ENCODE measurements at regions not wholly inside any gene's neighbourhood (a gene's known extent, or its start where the extent isn't known, plus 50 kb on each side); places are given as distances from the start of the nearest gene placed in this dataset.

- Histone ChIP-seq H3K9ac (ENCODE audit: low read length) (no peak overlapping the region), H3K9me3 (ENCODE audit: control extremely low read depth in 1 of 3, control insufficient read depth in 2 of 3, insufficient read depth in 1 of 3, low read length in 2 of 3) (no peaks in the 10 kb centered on the region), H3K4me1 (ENCODE audit: control insufficient read depth in 2 of 2, insufficient read depth in 2 of 2, low read length in 2 of 2) (no peaks in the 10 kb centered on the region), H3K27ac (ENCODE audit: low read length in 2 of 2) (no peak overlapping the region), H4K20me1 (ENCODE audit: control insufficient read depth, insufficient read depth, low read length, poor library complexity, severe bottlenecking) (no peaks in the 10 kb centered on the region), H3K4me2 (replicated peaks; ENCODE audit: low read depth, low read length, poor library complexity, severe bottlenecking) (no peak overlapping the region), H2AFZ (ENCODE audit: insufficient read depth, low read depth, low read length, poor library complexity, severe bottlenecking) (no peak overlapping the region), H3K27me3 (replicated peaks in 1 of 4; ENCODE audit: control extremely low read depth in 1 of 4, control insufficient read depth in 3 of 4, insufficient read depth in 4 of 4, low read length in 3 of 4) (no peaks in the 10 kb centered on the region), H3K79me2 (ENCODE audit: control insufficient read depth, insufficient read depth, low read length) (no peaks in the 10 kb centered on the region), H3K4me3 (ENCODE audit: control extremely low read depth in 1 of 5, extremely low read depth in 1 of 5, insufficient read depth in 1 of 5, low read depth in 2 of 5, low read length in 4 of 5) (no peak overlapping the region), H3K36me3 (replicated peaks in 1 of 2; ENCODE audit: control extremely low read depth in 1 of 2, control insufficient read depth in 1 of 2, extremely low read depth in 1 of 2, insufficient read depth in 2 of 2, low read length in 1 of 2) (no peaks in the 10 kb centered on the region)
- no peak overlapping the region for H3K27ac Mint-ChIP-seq
- POLR2A ChIA-PET: no interaction called here
- CTCF ChIA-PET: no interaction called here
- 100% methylated on average over 6 of the region's 8 CpGs for WGBS (ENCODE audit: insufficient coverage)
- TF ChIP-seq CTCF (IDR thresholded peaks at IDR 0.05) (no peak), EZH2 (IDR thresholded peaks at IDR 0.05; ENCODE audit: borderline replicate concordance, insufficient read depth, low read depth, low read length, poor library complexity, severe bottlenecking) (no peak)
- H3K9me3 Mint-ChIP-seq (ENCODE audit: insufficient read depth): no peaks in the 10 kb centered on the region
- ATAC-seq (ENCODE audit: low read depth) (no peak), DNase-seq (no peak)
- peaks cover 2% of the 10 kb centered on the region for H3K4me1 Mint-ChIP-seq
- H3K27me3 Mint-ChIP-seq: no peaks in the 10 kb centered on the region
- intact Hi-C loops (cut with micrococcal nuclease): no loop called here
- no peak overlapping the region for H3K4me3 Mint-ChIP-seq
Observed at GRCh38 chr6:148611213-148611612, 135.6 kb upstream of the UST start.

GRCh38 chr6:148612043-148612442 is 134.8 kb upstream of the UST start:
- CTCF ChIA-PET: no interaction called here
- H3K9ac ChIP-seq (ENCODE audit: low read length): no peak overlapping the region

More at GRCh38 chr6:148612043-148612442, 134.8 kb upstream of the UST start:
- Histone ChIP-seq H3K79me2 (ENCODE audit: control insufficient read depth, insufficient read depth, low read length) (no peaks in the 10 kb centered on the region), H3K27me3 (replicated peaks in 1 of 4; ENCODE audit: control extremely low read depth in 1 of 4, control insufficient read depth in 3 of 4, insufficient read depth in 4 of 4, low read length in 3 of 4) (no peaks in the 10 kb centered on the region), H2AFZ (ENCODE audit: insufficient read depth, low read depth, low read length, poor library complexity, severe bottlenecking) (no peak overlapping the region), H4K20me1 (ENCODE audit: control insufficient read depth, insufficient read depth, low read length, poor library complexity, severe bottlenecking) (no peaks in the 10 kb centered on the region), H3K4me2 (replicated peaks; ENCODE audit: low read depth, low read length, poor library complexity, severe bottlenecking) (no peak overlapping the region), H3K4me1 (ENCODE audit: control insufficient read depth in 2 of 2, insufficient read depth in 2 of 2, low read length in 2 of 2) (no peaks in the 10 kb centered on the region), H3K36me3 (replicated peaks in 1 of 2; ENCODE audit: control extremely low read depth in 1 of 2, control insufficient read depth in 1 of 2, extremely low read depth in 1 of 2, insufficient read depth in 2 of 2, low read length in 1 of 2) (no peaks in the 10 kb centered on the region), H3K4me3 (ENCODE audit: control extremely low read depth in 1 of 5, extremely low read depth in 1 of 5, insufficient read depth in 1 of 5, low read depth in 2 of 5, low read length in 4 of 5) (no peak overlapping the region), H3K9me3 (ENCODE audit: control extremely low read depth in 1 of 3, control insufficient read depth in 2 of 3, insufficient read depth in 1 of 3, low read length in 2 of 3) (no peaks in the 10 kb centered on the region), H3K27ac (ENCODE audit: low read length in 2 of 2) (no peak overlapping the region)
- H3K27ac Mint-ChIP-seq: no peak overlapping the region
- POLR2A ChIA-PET: no interaction called here
- ATAC-seq (ENCODE audit: low read depth) (no peak), DNase-seq (no peak)
- no CpG with 5 or more reads among the region's 1 CpG for WGBS (ENCODE audit: insufficient coverage)
- no peak overlapping the region for H3K4me3 Mint-ChIP-seq
- no peak for TF ChIP-seq CTCF (IDR thresholded peaks at IDR 0.05)
- TF ChIP-seq EZH2 (IDR thresholded peaks at IDR 0.05; ENCODE audit: borderline replicate concordance, insufficient read depth, low read depth, low read length, poor library complexity, severe bottlenecking): no peak
- intact Hi-C loops (cut with micrococcal nuclease): no loop called here
- H3K9me3 Mint-ChIP-seq (ENCODE audit: insufficient read depth): no peaks in the 10 kb centered on the region
- peaks cover 2% of the 10 kb centered on the region for H3K4me1 Mint-ChIP-seq
- no peaks in the 10 kb centered on the region for H3K27me3 Mint-ChIP-seq

Measured in B cell (primary cell).